RPMI7951 (cell line): ENCODE measurements at regions not wholly inside any gene's neighbourhood (a gene's known extent, or its start where the extent isn't known, plus 50 kb on each side); places are given as distances from the start of the nearest gene placed in this dataset.
"Not testable (repeated sequence)": the region's sequence is repeated elsewhere in the genome, so short reads cannot be mapped to it uniquely, and the experiment has no call there.

ENCODE experiments used
- DNase-seq: peaks from one replicate; pipeline ENCODE4 v3.0.0-alpha.2; 2012; ENCODE audit warnings: low read depth

GRCh38 chr5:44252545-44252944, 136.7 kb downstream of the FGF10 start:
- no peak for DNase-seq

GRCh38 chr5:44246986-44247385, 142.2 kb downstream of the FGF10 start:
- DNase-seq, result no peak

- no peak for DNase-seq
Measured at GRCh38 chr5:44245935-44246334, 143.3 kb downstream of the FGF10 start.

GRCh38 chr5:44242791-44243190, 146.4 kb downstream of the FGF10 start:
- no peak for DNase-seq

GRCh38 chr5:44236040-44236439, 153.2 kb downstream of the FGF10 start:
- no peak for DNase-seq

GRCh38 chr5:44233691-44234090, 155.5 kb downstream of the FGF10 start:
- no peak for DNase-seq

- DNase-seq, result no peak
Measured at GRCh38 chr5:44225231-44226160, 163.7 kb downstream of the FGF10 start.

GRCh38 chr5:44199408-44199807, 189.8 kb downstream of the FGF10 start:
- DNase-seq, result no peak

GRCh38 chr5:44189255-44189654, 200.0 kb downstream of the FGF10 start:
- DNase-seq, result no peak

GRCh38 chr5:44187973-44188372, 201.2 kb downstream of the FGF10 start:
- DNase-seq, result no peak

GRCh38 chr5:44183753-44184152, 205.5 kb downstream of the FGF10 start:
- DNase-seq, result no peak

- no peak for DNase-seq
Measured at GRCh38 chr5:44183312-44183711, 205.9 kb downstream of the FGF10 start.

- no peak for DNase-seq
Measured at GRCh38 chr5:44178414-44178813, 210.8 kb downstream of the FGF10 start.

GRCh38 chr5:44167540-44167939, 221.7 kb downstream of the FGF10 start:
- no peak for DNase-seq

- DNase-seq, result no peak
Measured at GRCh38 chr5:44160369-44160768, 228.9 kb downstream of the FGF10 start.

GRCh38 chr5:44150075-44150723, 239.0 kb downstream of the FGF10 start:
- DNase-seq, result no peak

- not testable (repeated sequence) for DNase-seq
Measured at GRCh38 chr5:44117947-44118346, 271.3 kb downstream of the FGF10 start.

GRCh38 chr5:44108232-44108631, 281.0 kb downstream of the FGF10 start:
- DNase-seq, result not testable (repeated sequence)

- no peak for DNase-seq
Measured at GRCh38 chr5:44099643-44100042, 289.6 kb downstream of the FGF10 start.

GRCh38 chr5:44089424-44090144, 299.6 kb downstream of the FGF10 start:
- DNase-seq, result no peak

GRCh38 chr5:44085083-44085482, 304.1 kb downstream of the FGF10 start:
- DNase-seq, result no peak

- DNase-seq, result not testable (repeated sequence)
Measured at GRCh38 chr5:44074547-44074946, 314.7 kb downstream of the FGF10 start.
